HG03575 (cell line): ENCODE measurements at regions not wholly inside any gene's neighbourhood (a gene's known extent, or its start where the extent isn't known, plus 50 kb on each side); places are given as distances from the start of the nearest gene placed in this dataset.
"Not testable (repeated sequence)": the region's sequence is repeated elsewhere in the genome, so short reads cannot be mapped to it uniquely, and the experiment has no call there.

Source experiments
- ATAC-seq: cut with Tn5 transposase; IDR thresholded peaks from one replicate; pipeline ENCODE4 v1.9.1; 2021; ENCODE audit not compliant: unreplicated experiment, insufficient number of reproducible peaks, low FRiP score; ENCODE audit errors: extremely low read depth

- not testable (repeated sequence) for ATAC-seq
Observed at GRCh38 chr7:149930374-149931068, 56.8 kb downstream of the ATP6V0E2 start.

- not testable (repeated sequence) for ATAC-seq
Observed at GRCh38 chr7:149933776-149934175, 60.0 kb downstream of the ATP6V0E2 start.

- ATAC-seq: not testable (repeated sequence)
Observed at GRCh38 chr7:149947346-149947745, 73.6 kb downstream of the ATP6V0E2 start.

GRCh38 chr7:149948444-149948843 is 74.7 kb downstream of the ATP6V0E2 start:
- not testable (repeated sequence) for ATAC-seq

- not testable (repeated sequence) for ATAC-seq
Observed at GRCh38 chr7:149949863-149950577, 76.3 kb downstream of the ATP6V0E2 start.

GRCh38 chr7:149950578-149950924 is 76.8 kb downstream of the ATP6V0E2 start:
- ATAC-seq: not testable (repeated sequence)

GRCh38 chr7:149951579-149951978 is 77.8 kb downstream of the ATP6V0E2 start:
- not testable (repeated sequence) for ATAC-seq

- ATAC-seq: not testable (repeated sequence)
Observed at GRCh38 chr7:149958880-149959279, 85.1 kb downstream of the ATP6V0E2 start.

- ATAC-seq: not testable (repeated sequence)
Observed at GRCh38 chr7:149960863-149961262, 87.1 kb downstream of the ATP6V0E2 start.

- not testable (repeated sequence) for ATAC-seq
Observed at GRCh38 chr7:149961878-149962277, 88.1 kb downstream of the ATP6V0E2 start.

GRCh38 chr7:149962685-149963319 is 89.0 kb downstream of the ATP6V0E2 start:
- ATAC-seq: not testable (repeated sequence)

- not testable (repeated sequence) for ATAC-seq
Observed at GRCh38 chr7:149963985-149964384, 90.2 kb downstream of the ATP6V0E2 start.

GRCh38 chr7:149966444-149966843 is 92.7 kb downstream of the ATP6V0E2 start:
- not testable (repeated sequence) for ATAC-seq

- ATAC-seq: not testable (repeated sequence)
Observed at GRCh38 chr7:149972977-149973376, 99.2 kb downstream of the ATP6V0E2 start.

GRCh38 chr7:149973681-149974080 is 99.9 kb downstream of the ATP6V0E2 start:
- not testable (repeated sequence) for ATAC-seq

- ATAC-seq: not testable (repeated sequence)
Observed at GRCh38 chr7:149975608-149976007, 101.8 kb downstream of the ATP6V0E2 start.

- ATAC-seq: not testable (repeated sequence)
Observed at GRCh38 chr7:149978537-149978936, 104.8 kb downstream of the ATP6V0E2 start.

GRCh38 chr7:149978944-149979343 is 105.2 kb downstream of the ATP6V0E2 start:
- not testable (repeated sequence) for ATAC-seq

GRCh38 chr7:149982537-149983112 is 108.9 kb downstream of the ATP6V0E2 start:
- not testable (repeated sequence) for ATAC-seq
